GM19397 (cell line): ENCODE measurements at regions not wholly inside any gene's neighbourhood (a gene's known extent, or its start where the extent isn't known, plus 50 kb on each side); places are given as distances from the start of the nearest gene placed in this dataset.
"Not testable (repeated sequence)": the region's sequence is repeated elsewhere in the genome, so short reads cannot be mapped to it uniquely, and the experiment has no call there.

ENCODE experiments used
- ATAC-seq: cut with Tn5 transposase; IDR thresholded peaks from one replicate; pipeline ENCODE4 v1.9.1; 2021; ENCODE audit warnings: mild to moderate bottlenecking, moderate library complexity; ENCODE audit not compliant: unreplicated experiment

DNA sequence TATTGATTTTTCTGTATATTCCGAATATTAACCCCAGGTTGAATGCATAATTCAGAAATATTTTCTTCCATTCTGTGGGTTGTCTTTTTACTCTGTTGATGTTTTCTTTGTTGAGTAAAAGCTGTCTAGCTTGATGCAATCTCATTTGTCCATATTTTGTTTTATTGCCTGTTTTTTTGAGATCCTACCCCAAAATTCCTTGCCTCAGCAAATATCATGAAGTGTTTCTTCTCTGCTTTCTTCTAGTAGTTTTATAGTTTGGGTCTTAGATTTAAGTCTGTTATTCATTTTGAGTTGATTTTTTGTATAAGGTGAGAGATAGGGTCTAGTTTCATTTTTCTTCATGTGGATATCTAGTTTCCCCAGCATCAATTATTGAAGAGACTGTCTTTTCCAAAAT lies 467.9 kb upstream of the GCFC2 start:
- ATAC-seq: no peak

GRCh38 chr2:76175295-76175694 lies 464.6 kb upstream of the GCFC2 start:
- ATAC-seq: no peak

GRCh38 chr2:76174505-76174904 lies 463.8 kb upstream of the GCFC2 start:
- ATAC-seq: no peak

DNA sequence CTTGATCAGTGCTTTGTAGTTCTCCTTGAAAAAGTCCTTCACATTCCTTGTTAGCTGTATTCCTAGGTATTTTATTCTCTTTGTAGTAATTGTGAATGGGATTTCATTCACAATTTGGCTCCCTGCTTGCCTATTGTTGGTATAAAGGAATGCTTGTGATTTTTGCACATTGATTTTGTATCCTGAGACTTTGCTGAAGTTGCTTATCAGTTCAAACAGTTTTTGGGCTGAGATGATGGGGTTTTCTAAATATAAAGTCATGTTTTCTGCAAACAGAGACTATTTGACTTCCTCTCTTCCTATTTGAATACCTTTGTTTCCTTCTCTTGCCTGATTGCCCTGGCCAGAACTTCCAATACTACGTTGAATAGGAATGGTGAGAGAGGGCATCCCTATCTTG lies 462.5 kb upstream of the GCFC2 start:
- not testable (repeated sequence) for ATAC-seq

DNA sequence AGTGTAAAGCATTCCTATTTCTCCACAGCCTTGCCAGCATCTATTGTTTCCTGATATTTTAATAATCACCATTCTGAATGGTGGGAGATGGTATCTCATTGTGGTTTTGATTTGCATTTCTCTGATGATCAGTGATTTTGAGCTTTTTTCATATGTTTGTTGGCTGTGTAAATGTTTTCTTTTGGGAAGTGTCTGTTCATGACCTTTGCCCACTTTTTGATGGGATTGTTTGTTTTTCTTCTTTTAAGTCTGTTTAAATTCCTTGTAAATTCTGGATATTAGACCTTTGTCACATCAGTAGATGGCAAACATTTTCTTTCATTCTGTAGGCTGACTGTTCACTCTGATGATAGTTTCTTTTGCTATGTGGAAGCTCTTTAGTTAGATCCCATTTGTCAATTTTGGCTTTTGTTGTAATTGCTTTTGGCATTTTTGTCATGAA lies 461.5 kb upstream of the GCFC2 start:
- ATAC-seq: not testable (repeated sequence)

GRCh38 chr2:76170856-76171255 lies 460.1 kb upstream of the GCFC2 start:
- ATAC-seq: no peak

DNA sequence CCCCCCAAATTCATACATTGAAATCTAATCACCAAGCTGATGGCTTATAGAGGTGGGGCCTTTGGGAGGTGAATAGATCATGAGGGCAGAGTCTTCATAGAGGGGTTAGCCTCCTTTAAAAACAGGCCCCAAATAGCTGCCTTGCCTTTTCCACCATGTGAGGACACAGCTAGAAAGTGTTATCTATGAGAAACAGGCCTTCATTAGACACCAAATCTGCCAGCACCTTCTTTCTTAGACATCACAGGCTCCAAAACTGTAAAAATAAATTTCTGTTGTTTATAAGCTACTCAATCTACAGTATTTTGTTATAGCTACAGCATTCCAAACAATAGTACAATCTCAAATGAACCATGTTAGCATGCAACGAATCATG lies 459.3 kb upstream of the GCFC2 start:
- no peak for ATAC-seq

GRCh38 chr2:76169276-76170008 lies 458.7 kb upstream of the GCFC2 start:
- no peak for ATAC-seq

DNA sequence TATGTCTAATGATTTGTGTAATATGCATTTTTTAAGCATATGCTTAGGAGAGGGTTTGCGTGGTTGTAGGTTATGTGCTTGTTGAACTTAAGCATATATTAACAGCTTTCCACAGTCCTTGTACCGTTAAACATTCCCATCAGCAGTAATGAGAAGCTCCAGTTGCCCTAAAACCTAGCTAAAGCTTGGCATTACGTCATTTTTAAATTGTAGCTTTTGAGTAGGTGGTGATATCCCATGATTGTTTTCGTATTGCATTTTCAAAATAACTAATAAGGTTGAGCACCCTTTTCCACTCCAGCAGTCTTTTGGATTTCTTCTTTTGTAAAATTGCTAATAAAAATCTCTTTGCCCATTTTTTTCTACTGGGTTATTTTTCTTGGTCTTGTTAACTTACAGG lies 453.1 kb upstream of the GCFC2 start:
- ATAC-seq: no peak

- no peak for ATAC-seq
Observed at GRCh38 chr2:76160670-76161069, 450.0 kb upstream of the GCFC2 start.

GRCh38 chr2:76159042-76159648 lies 448.4 kb upstream of the GCFC2 start:
- ATAC-seq: no peak

DNA sequence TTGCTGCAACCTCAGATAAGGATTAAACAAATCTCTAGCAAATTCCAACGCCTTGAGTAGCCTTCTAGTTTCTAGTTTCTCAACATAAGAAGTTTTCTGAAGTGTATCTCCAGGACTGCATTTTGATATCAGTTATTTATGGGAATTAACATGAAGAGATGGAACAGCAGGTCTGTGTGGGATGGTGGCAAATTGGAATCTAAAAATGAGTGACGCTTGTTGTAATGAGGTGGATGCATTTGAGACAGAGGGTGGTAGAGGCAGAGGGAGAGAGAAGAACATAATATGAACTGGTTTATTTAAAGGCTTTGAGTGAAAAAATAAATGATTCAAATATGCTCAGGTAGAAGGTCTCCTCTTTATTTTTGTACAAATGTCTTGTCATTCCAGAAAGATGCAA lies 446.8 kb upstream of the GCFC2 start:
- no peak for ATAC-seq

DNA sequence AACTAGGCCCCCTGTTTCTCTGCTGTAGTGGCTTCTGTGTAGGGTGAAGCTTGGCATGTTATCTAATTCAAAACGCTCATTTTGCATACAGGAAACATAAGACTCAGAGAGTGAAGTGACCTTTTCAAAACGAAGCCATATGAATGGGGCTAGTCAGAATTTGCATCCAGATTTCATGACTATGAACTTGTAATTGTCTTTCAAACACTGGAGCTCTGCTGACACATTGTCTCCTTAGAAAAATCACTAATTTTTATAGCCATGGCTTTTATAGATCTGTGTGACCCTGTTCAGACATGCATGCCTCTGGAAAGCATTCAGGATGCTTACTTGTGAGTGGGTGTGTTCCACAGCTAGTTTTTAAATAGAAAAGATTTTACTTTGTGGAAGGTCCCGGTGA lies 444.3 kb upstream of the GCFC2 start:
- ATAC-seq: no peak

GRCh38 chr2:76149846-76150245 lies 439.1 kb upstream of the GCFC2 start:
- ATAC-seq: no peak

- ATAC-seq: not testable (repeated sequence)
Observed at GRCh38 chr2:76139303-76139702, 428.6 kb upstream of the GCFC2 start.

DNA sequence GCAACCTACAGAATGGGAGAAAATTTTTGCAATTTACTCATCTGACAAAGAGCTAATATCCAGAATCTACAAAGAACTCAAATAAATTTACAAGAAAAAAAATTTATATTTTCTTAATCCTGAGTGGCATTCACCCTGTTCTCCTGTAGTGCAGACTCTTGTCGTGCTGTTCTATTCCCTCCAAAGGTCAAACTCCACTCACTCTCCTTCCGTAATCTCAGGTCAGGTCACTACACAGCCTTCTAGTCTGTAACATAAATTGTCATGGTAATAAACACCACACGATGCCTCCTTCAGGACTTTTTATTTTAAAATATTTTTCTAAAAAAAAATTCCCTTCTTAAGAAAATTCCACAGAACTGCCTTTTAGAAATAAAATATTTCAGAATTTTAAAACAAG lies 417.9 kb upstream of the GCFC2 start:
- ATAC-seq: no peak

DNA sequence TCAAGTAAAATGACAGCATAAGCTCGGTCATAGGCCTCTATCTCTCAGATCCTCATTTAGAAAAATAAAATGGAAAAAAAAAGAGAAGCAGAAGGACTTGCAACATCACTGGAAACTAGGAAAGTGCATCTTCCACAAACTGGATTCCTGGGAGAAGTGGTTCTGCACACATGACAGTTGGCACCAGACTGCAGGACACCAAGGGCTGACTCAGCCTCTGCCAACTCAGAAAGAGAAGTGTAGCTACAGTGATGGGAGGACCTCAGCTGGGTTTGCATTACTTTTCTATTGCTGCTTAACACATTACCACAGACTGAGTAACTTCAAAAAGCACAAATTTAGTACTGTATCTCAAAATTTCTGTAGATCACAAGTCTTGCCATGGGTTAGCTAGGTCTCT lies 409.5 kb upstream of the GCFC2 start:
- no peak for ATAC-seq

DNA sequence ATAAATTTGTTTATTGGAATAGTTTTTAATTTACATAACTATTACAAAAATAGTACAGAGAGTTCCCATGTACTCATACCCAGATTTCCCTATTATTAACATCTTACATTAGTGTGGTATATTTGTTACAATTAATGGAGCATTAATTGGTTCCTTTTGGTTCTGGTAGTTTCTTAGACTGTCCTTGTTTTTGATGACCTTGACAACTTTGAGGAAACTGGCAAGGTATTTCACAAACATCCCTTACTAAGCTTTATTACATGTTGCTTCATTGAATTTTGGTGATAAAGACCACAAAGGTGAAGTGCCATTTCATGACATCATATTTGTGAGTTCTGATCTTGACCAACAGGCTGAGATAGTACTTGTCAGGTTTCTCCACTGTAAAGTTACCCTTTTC lies 379.0 kb upstream of the GCFC2 start:
- no peak for ATAC-seq

- no peak for ATAC-seq
Observed at GRCh38 chr2:76083248-76083647, 372.5 kb upstream of the GCFC2 start.

DNA sequence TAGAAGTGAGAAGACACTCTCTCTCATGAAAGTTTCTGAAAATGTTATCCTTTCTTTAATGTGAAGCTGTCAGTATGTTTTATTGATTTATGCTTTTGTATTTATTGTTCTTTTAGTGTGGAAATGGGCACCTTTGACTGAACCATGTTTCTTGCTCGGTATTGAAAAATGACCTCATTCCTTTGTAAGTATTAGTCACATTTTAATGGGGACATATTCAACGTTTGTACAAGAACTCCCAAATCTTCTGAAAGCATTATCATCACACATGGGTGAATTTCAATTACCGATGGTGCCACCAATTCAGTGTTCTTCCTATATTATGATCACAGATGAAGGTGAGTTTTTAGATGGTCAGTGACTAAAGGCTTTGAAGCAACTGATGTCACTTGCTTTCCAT lies 371.8 kb upstream of the GCFC2 start:
- no peak for ATAC-seq

DNA sequence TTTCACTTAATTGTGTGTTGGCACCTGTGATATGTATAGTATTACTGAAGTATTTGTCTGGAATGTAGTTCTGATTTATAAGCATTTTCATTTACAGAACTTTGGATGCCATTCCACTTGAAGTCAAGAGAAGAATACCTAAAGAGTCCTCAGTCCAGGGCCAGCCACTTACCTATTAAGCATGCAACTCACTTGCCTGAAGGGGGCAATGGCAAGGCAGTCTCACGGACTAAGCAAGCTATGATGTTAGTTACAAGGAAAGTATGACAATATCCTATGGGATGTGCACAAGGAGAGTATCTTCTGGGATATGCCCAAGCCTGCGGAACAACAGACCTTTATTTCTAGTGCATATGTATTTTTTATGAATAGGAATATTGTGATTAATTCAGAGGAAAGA lies 369.4 kb upstream of the GCFC2 start:
- no peak for ATAC-seq

DNA sequence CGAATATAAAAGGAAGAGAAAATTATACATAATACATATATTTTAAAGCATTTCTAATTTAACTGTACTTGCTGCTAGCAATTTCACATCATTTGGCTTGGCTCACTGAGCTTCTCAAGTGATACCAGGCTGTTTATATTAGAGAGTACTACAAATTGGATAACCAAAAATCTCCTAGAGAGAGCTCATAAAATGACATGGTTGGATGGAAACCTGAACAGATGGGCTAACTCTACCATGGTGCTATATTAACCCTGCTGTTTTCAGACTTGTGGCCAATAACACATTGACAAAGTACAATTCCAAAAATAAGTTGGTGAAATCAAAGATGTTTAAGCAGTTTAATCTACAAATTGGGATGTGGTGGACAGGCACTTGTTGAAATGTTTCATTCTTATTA lies 364.4 kb upstream of the GCFC2 start:
- ATAC-seq: no peak
